ENCODE measurements at regions not wholly inside any gene's neighbourhood (a gene's known extent, or its start where the extent isn't known, plus 50 kb on each side); places are given as distances from the start of the nearest gene placed in this dataset.

DNA sequence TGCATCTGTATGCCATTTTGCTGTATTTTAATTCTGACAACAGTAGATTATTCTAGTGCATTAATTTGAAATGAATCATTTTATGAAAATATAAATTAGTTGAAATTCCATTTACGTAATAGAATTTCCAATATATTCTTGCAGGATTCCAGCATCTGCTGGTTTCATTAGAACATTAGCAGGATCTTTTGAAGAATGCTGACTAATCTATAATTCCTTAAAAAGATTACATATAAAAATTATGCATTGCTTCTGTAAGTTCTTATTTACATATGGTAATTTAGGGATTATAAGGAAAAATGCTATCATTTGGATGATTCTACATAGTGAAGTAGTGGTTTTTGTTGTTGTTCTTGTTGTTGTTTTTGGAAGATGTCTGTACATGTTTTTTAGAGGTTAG, 182.2 kb upstream of the GNPDA2 start:
- TF ChIP-seq, protein P1, sequence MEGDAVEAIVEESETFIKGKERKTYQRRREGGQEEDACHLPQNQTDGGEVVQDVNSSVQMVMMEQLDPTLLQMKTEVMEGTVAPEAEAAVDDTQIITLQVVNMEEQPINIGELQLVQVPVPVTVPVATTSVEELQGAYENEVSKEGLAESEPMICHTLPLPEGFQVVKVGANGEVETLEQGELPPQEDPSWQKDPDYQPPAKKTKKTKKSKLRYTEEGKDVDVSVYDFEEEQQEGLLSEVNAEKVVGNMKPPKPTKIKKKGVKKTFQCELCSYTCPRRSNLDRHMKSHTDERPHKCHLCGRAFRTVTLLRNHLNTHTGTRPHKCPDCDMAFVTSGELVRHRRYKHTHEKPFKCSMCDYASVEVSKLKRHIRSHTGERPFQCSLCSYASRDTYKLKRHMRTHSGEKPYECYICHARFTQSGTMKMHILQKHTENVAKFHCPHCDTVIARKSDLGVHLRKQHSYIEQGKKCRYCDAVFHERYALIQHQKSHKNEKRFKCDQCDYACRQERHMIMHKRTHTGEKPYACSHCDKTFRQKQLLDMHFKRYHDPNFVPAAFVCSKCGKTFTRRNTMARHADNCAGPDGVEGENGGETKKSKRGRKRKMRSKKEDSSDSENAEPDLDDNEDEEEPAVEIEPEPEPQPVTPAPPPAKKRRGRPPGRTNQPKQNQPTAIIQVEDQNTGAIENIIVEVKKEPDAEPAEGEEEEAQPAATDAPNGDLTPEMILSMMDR (IDR thresholded peaks at IDR 0.05): no peak
- TF ChIP-seq POLR2A (IDR thresholded peaks at IDR 0.05): no peak
- intact Hi-C loops (cut with DNase I; ENCODE audit: low total_unique reads): no loop called here
- Histone ChIP-seq H3K27me3 (no peaks in the 10 kb centered on the region), H3K9me3 (no peaks in the 10 kb centered on the region), H3K36me3 (ENCODE audit: low read depth, missing control alignments) (no peaks in the 10 kb centered on the region), H3K27ac (no peak overlapping the region), H3K4me3 (no peak overlapping the region), H3K4me1 (no peaks in the 10 kb centered on the region)
- DNase-seq: no peak
- 88 to 93% methylated on average over 1 of the region's 1 CpG for WGBS, 2 donors

- no peak overlapping the region for H3K27ac ChIP-seq
Measured at GRCh38 chr4:44872246-44872645, 145.9 kb upstream of the GNPDA2 start.

GRCh38 chr4:44871133-44871532, 144.8 kb upstream of the GNPDA2 start:
- intact Hi-C loops (cut with DNase I; ENCODE audit: low total_unique reads): no loop called here
- WGBS, 2 donors: 77 to 78% methylated on average over 4 of the region's 4 CpGs
- no peak overlapping the region for H3K27ac ChIP-seq

More at GRCh38 chr4:44872246-44872645, 145.9 kb upstream of the GNPDA2 start:
- Histone ChIP-seq H3K36me3 (ENCODE audit: low read depth, missing control alignments) (no peaks in the 10 kb centered on the region), H3K4me1 (no peaks in the 10 kb centered on the region), H3K9me3 (no peaks in the 10 kb centered on the region), H3K4me3 (no peak overlapping the region), H3K27me3 (no peaks in the 10 kb centered on the region)
- DNase-seq: no peak
- TF ChIP-seq, protein P1 (IDR thresholded peaks at IDR 0.05): no peak
- no peak for TF ChIP-seq POLR2A (IDR thresholded peaks at IDR 0.05)
- intact Hi-C loops (cut with DNase I; ENCODE audit: low total_unique reads): no loop called here

DNA sequence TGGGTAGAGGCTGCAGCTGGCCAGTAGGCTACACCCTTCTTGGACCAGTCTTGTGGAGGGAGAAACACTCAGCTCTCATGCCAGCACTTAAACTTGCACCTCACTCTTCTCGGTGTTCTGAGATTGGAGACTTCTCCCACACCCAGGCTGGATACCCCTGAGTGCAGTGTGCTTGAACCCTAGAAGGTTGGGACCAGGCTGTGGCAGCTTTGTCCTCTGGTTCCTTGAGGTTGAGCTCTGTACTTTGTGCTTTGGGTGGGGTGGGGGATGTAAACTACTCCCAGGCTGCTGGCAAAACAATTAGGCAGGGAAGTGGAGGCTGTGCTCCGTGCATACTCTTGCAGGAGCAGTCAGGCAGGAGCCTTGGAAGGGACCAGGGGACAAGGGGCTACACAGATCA, 143.6 kb upstream of the GNPDA2 start:
- no peak for DNase-seq
- Histone ChIP-seq H3K4me3 (no peak overlapping the region), H3K27ac (no peak overlapping the region), H3K27me3 (no peaks in the 10 kb centered on the region), H3K9me3 (no peaks in the 10 kb centered on the region), H3K36me3 (ENCODE audit: low read depth, missing control alignments) (no peaks in the 10 kb centered on the region), H3K4me1 (no peaks in the 10 kb centered on the region)
- WGBS, 2 donors: 78 to 96% methylated on average over 1 to 2 of the region's 2 CpGs
- no peak for TF ChIP-seq POLR2A (IDR thresholded peaks at IDR 0.05)
- TF ChIP-seq, protein P1 (IDR thresholded peaks at IDR 0.05): no peak
- intact Hi-C loops (cut with DNase I; ENCODE audit: low total_unique reads): no loop called here

More at GRCh38 chr4:44871133-44871532, 144.8 kb upstream of the GNPDA2 start:
- Histone ChIP-seq H3K4me1 (no peaks in the 10 kb centered on the region), H3K27me3 (no peaks in the 10 kb centered on the region), H3K4me3 (no peak overlapping the region), H3K36me3 (ENCODE audit: low read depth, missing control alignments) (no peaks in the 10 kb centered on the region), H3K9me3 (no peaks in the 10 kb centered on the region)
- no peak for TF ChIP-seq POLR2A (IDR thresholded peaks at IDR 0.05)
- TF ChIP-seq, protein P1 (IDR thresholded peaks at IDR 0.05): no peak
- no peak for DNase-seq

DNA sequence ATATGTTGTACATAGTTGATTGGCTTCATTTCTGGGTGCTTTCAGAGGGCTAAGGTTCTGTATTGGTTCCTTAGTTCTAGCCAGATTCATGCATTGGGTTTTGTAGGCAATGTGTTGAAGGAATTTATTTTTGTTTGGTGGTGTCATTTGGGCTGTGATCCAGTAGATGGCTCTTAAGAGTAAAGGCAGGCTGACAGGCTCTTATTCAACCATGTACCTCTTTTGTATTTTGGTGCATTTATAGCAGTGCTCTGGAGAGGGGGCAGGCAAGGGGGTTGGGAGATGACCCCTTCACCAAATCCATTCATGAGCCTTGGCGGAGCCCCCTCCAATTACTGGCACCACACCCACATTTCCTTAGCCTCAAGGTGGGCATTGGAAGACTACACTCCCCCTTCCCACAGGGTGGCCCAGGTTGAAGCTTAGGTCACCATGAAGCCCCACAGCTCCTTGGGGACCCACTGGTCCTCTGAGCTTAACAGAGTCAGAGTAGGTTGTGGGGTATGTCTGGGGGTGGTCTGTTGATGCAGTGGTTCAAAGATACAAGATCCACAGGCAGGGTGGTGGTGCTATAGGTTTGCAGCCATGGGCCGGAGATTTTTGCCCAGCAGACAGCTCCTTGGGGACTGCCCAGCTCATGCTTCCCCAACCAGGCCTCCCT, 143.0 kb upstream of the GNPDA2 start:
- 96 to 100% methylated on average over 1 to 2 of the region's 2 CpGs for WGBS, 2 donors
- Histone ChIP-seq H3K36me3 (ENCODE audit: low read depth, missing control alignments) (no peaks in the 10 kb centered on the region), H3K27ac (no peak overlapping the region), H3K9me3 (no peaks in the 10 kb centered on the region), H3K4me3 (no peak overlapping the region), H3K27me3 (no peaks in the 10 kb centered on the region), H3K4me1 (no peaks in the 10 kb centered on the region)
- intact Hi-C loops (cut with DNase I; ENCODE audit: low total_unique reads): no loop called here
- TF ChIP-seq POLR2A (IDR thresholded peaks at IDR 0.05): no peak
- TF ChIP-seq, protein P1 (IDR thresholded peaks at IDR 0.05): no peak
- DNase-seq: no peak
